ENCODE measurements at regions not wholly inside any gene's neighbourhood (a gene's known extent, or its start where the extent isn't known, plus 50 kb on each side); places are given as distances from the start of the nearest gene placed in this dataset.

GRCh38 chr15:39320355-39320754 is 260.5 kb upstream of the THBS1 start:
- Histone ChIP-seq H3K9me2 (replicated peaks; ENCODE audit: insufficient read depth, low read length) (no peaks in the 10 kb centered on the region), H3K27me3 (ENCODE audit: low read length) (no peaks in the 10 kb centered on the region), H3K9ac (ENCODE audit: low read length) (no peak overlapping the region), H2AFZ (ENCODE audit: low read depth, low read length, severe bottlenecking) (no peak overlapping the region), H3K4me3 (ENCODE audit: insufficient read depth, low read length, poor library complexity, severe bottlenecking) (no peak overlapping the region), H3F3A (ENCODE audit: insufficient read depth) (no peaks in the 10 kb centered on the region), H3K79me2 (ENCODE audit: insufficient read depth, low read length) (no peaks in the 10 kb centered on the region; the same call in 1 of the 2 replicates), H3K36me3 (ENCODE audit: low read length) (no peaks in the 10 kb centered on the region), H4K20me1 (ENCODE audit: low read depth, low read length) (no peaks in the 10 kb centered on the region), H3K4me2 (ENCODE audit: low read depth, low read length, poor library complexity, severe bottlenecking) (no peak overlapping the region), H3K9me3 (ENCODE audit: insufficient read depth, low read length) (no peaks in the 10 kb centered on the region), H3K27ac (ENCODE audit: low read depth, low read length) (no peak overlapping the region)
- TF ChIP-seq EZH2phosphoT487 (conservative IDR thresholded peaks at IDR 0.05; ENCODE audit: low read length) = no peak
- no peak for TF ChIP-seq CTCF (IDR thresholded peaks at IDR 0.05; ENCODE audit: insufficient read depth, low read length, poor library complexity, severe bottlenecking)

GRCh38 chr15:39320886-39321285 is 260.0 kb upstream of the THBS1 start:
- no peaks in the 10 kb centered on the region for H3K9me2 ChIP-seq (replicated peaks; ENCODE audit: insufficient read depth, low read length)
- H3K79me2 ChIP-seq (ENCODE audit: insufficient read depth, low read length) = no peaks in the 10 kb centered on the region; the same call in 1 of the 2 replicates
- H3K27me3 ChIP-seq (ENCODE audit: low read length) = no peaks in the 10 kb centered on the region
- H3F3A ChIP-seq (ENCODE audit: insufficient read depth) = no peaks in the 10 kb centered on the region
- no peak overlapping the region for H3K4me3 ChIP-seq (ENCODE audit: insufficient read depth, low read length, poor library complexity, severe bottlenecking)
- H3K27ac ChIP-seq (ENCODE audit: low read depth, low read length) = no peak overlapping the region
- H3K9ac ChIP-seq (ENCODE audit: low read length) = no peak overlapping the region
- H3K36me3 ChIP-seq (ENCODE audit: low read length) = no peaks in the 10 kb centered on the region
- no peak overlapping the region for H3K4me2 ChIP-seq (ENCODE audit: low read depth, low read length, poor library complexity, severe bottlenecking)
- H4K20me1 ChIP-seq (ENCODE audit: low read depth, low read length) = no peaks in the 10 kb centered on the region
- H2AFZ ChIP-seq (ENCODE audit: low read depth, low read length, severe bottlenecking) = no peak overlapping the region
- no peaks in the 10 kb centered on the region for H3K9me3 ChIP-seq (ENCODE audit: insufficient read depth, low read length)
- TF ChIP-seq EZH2phosphoT487 (conservative IDR thresholded peaks at IDR 0.05; ENCODE audit: low read length) = no peak
- TF ChIP-seq CTCF (IDR thresholded peaks at IDR 0.05; ENCODE audit: insufficient read depth, low read length, poor library complexity, severe bottlenecking) = no peak

GRCh38 chr15:39321977-39322376 is 258.9 kb upstream of the THBS1 start:
- Histone ChIP-seq H3K9me3 (ENCODE audit: insufficient read depth, low read length) (no peaks in the 10 kb centered on the region), H4K20me1 (ENCODE audit: low read depth, low read length) (no peaks in the 10 kb centered on the region), H3K27me3 (ENCODE audit: low read length) (no peaks in the 10 kb centered on the region), H3K9me2 (replicated peaks; ENCODE audit: insufficient read depth, low read length) (no peaks in the 10 kb centered on the region), H3K27ac (ENCODE audit: low read depth, low read length) (no peak overlapping the region), H3K4me3 (ENCODE audit: insufficient read depth, low read length, poor library complexity, severe bottlenecking) (no peak overlapping the region), H2AFZ (ENCODE audit: low read depth, low read length, severe bottlenecking) (no peak overlapping the region), H3K36me3 (ENCODE audit: low read length) (no peaks in the 10 kb centered on the region), H3F3A (ENCODE audit: insufficient read depth) (no peaks in the 10 kb centered on the region), H3K79me2 (ENCODE audit: insufficient read depth, low read length) (no peaks in the 10 kb centered on the region; the same call in 1 of the 2 replicates), H3K9ac (ENCODE audit: low read length) (no peak overlapping the region), H3K4me2 (ENCODE audit: low read depth, low read length, poor library complexity, severe bottlenecking) (no peak overlapping the region)
- TF ChIP-seq CTCF (IDR thresholded peaks at IDR 0.05; ENCODE audit: insufficient read depth, low read length, poor library complexity, severe bottlenecking) (no peak), EZH2phosphoT487 (conservative IDR thresholded peaks at IDR 0.05; ENCODE audit: low read length) (no peak)

Data from SU-DHL-6 (cell line).